A549 (cell line): ENCODE measurements at regions not wholly inside any gene's neighbourhood (a gene's known extent, or its start where the extent isn't known, plus 50 kb on each side); places are given as distances from the start of the nearest gene placed in this dataset.

Experiments
- ATAC-seq, 2 experiments: fragments of 200-7000 bp in 1 of 2; fragments of >200 bp in 1 of 2; cut with Nextera tagmentation in 1 of 2; cut with Tn5 transposase in 1 of 2; 3 replicates each; pipeline versions ENCODE4 v1.8.0 to v1.9.1; 2018 to 2020; ENCODE audit warnings: mild to moderate bottlenecking in 1 of 2, moderate library complexity in 1 of 2
- CTCF ChIA-PET: fragments of 300-600 bp; sonication (Branson Sonifier 250); formaldehyde crosslinking; extraction: SDS; loops from one replicate; lab custom pipeline; 2021; ENCODE audit warnings: antibody characterized with exemption, inconsistent platforms; lab: Yijun Ruan, JAX
- POLR2A ChIA-PET: fragments of 350-600 bp; formaldehyde crosslinking; extraction: SDS; loops from one replicate; lab custom pipeline; 2021; ENCODE audit warnings: antibody characterized with exemption, inconsistent platforms; lab: Yijun Ruan, JAX
- DNase-seq, 2 experiments: peaks; one replicate each; pipeline versions ENCODE4 v3.0.0 to v3.0.0-alpha.2; 2011 to 2016; ENCODE audit warnings: low read depth in 1 of 2, low spot score in 1 of 2
- FAIRE-seq: peaks from 2 replicates; lab custom pipeline; 2011; peaks lifted over from hg19 to GRCh38; lab: Jason Lieb, UNC
- H3K27ac ChIP-seq, 2 experiments: fragments of >200 bp; sonication (Bioruptor Twin); formaldehyde crosslinking; 3 replicates each; pipeline ENCODE4 v1.5.1; 2016 to 2017
- H3K4me1 ChIP-seq: fragments of >200 bp; sonication (Bioruptor Twin); formaldehyde crosslinking; 3 replicates; pipeline ENCODE4 v1.6.1; 2016
- H3K4me2 ChIP-seq: fragments of >200 bp; sonication (Bioruptor Twin); formaldehyde crosslinking; 3 replicates; pipeline ENCODE4 v1.6.1; 2016
- H3K4me3 ChIP-seq: fragments of >200 bp; sonication (Bioruptor Twin); formaldehyde crosslinking; 3 replicates; pipeline ENCODE4 v1.5.1; 2016
- H3K9me3 ChIP-seq: fragments of >200 bp; sonication (Bioruptor Twin); formaldehyde crosslinking; 3 replicates; pipeline ENCODE4 v1.6.1; 2016
- ATOH8 ChIP-seq: fragments of 250-450 bp; sonication (Bioruptor Pico); IDR thresholded peaks from 2 replicates; pipeline ENCODE4 v1.5.0; 2020; ENCODE audit warnings: low read depth, mild to moderate bottlenecking, moderate library complexity
- BHLHE40 ChIP-seq: IDR thresholded peaks from 2 replicates; pipeline ENCODE4 v1.6.1; 2012; ENCODE audit warnings: low read depth, low read length, inconsistent platforms
- CBX2 ChIP-seq: fragments of 200-600 bp; sonication (generic); IDR thresholded peaks from 2 replicates; pipeline ENCODE4 v1.6.1; 2016; ENCODE audit warnings: low read depth, mild to moderate bottlenecking, borderline replicate concordance
- CBX8 ChIP-seq: fragments of 200-600 bp; sonication (generic); IDR thresholded peaks from 2 replicates; pipeline ENCODE4 v1.6.1; 2016
- CEBPB ChIP-seq, 2 experiments: fragments of >200 bp in 1 of 2; sonication (Bioruptor Twin) in 1 of 2; formaldehyde crosslinking in 1 of 2; IDR thresholded peaks; 2 replicates each; pipeline ENCODE4 v1.6.1; 2012 to 2016
- EHF ChIP-seq: fragments of 250-450 bp; sonication (Bioruptor Pico); IDR thresholded peaks from 2 replicates; pipeline ENCODE4 v1.5.0; 2020; ENCODE audit warnings: mild to moderate bottlenecking
- EHMT2 ChIP-seq: fragments of 200-600 bp; sonication (generic); IDR thresholded peaks from 2 replicates; pipeline ENCODE4 v1.6.1; 2016; ENCODE audit warnings: antibody characterized with exemption, low read depth, mild to moderate bottlenecking, moderate library complexity
- FOSB ChIP-seq: fragments of 250-450 bp; sonication (Bioruptor Pico); IDR thresholded peaks from 2 replicates; pipeline ENCODE4 v1.5.0; 2020; ENCODE audit warnings: mild to moderate bottlenecking, moderate library complexity
- FOSL2 ChIP-seq, 2 experiments: fragments of 450-650 bp in 1 of 2; fragments of >200 bp in 1 of 2; sonication (Bioruptor Twin) in 1 of 2; formaldehyde crosslinking; IDR thresholded peaks; 2 replicates each; pipeline versions ENCODE4 v1.5.0 to v1.6.1; 2016 to 2020; ENCODE audit warnings: mild to moderate bottlenecking in 1 of 2, moderate library complexity in 1 of 2
- FOXS1 ChIP-seq: fragments of 250-450 bp; sonication (Bioruptor Pico); IDR thresholded peaks from 2 replicates; pipeline ENCODE4 v1.5.0; 2020; ENCODE audit warnings: mild to moderate bottlenecking, moderate library complexity
- HEYL ChIP-seq: fragments of 250-450 bp; sonication (Bioruptor Pico); IDR thresholded peaks from 2 replicates; pipeline ENCODE4 v1.8.0; 2021; ENCODE audit warnings: mild to moderate bottlenecking, moderate library complexity
- HOXB13 ChIP-seq: fragments of 250-450 bp; sonication (Bioruptor Pico); IDR thresholded peaks from 2 replicates; pipeline ENCODE4 v1.5.0; 2020; ENCODE audit warnings: low read depth, mild to moderate bottlenecking, moderate library complexity
- HOXB5 ChIP-seq: fragments of 250-450 bp; sonication (Bioruptor Pico); IDR thresholded peaks from 2 replicates; pipeline ENCODE4 v1.5.0; 2020; ENCODE audit warnings: mild to moderate bottlenecking, moderate library complexity
- JUN ChIP-seq, 2 experiments: fragments of >200 bp; sonication (Bioruptor Twin); formaldehyde crosslinking; IDR thresholded peaks; 2 replicates in 1 of 2; 3 replicates in 1 of 2; pipeline ENCODE4 v1.6.1; 2016 to 2017
- JUNB ChIP-seq: fragments of >200 bp; sonication (Bioruptor Twin); formaldehyde crosslinking; IDR thresholded peaks from 2 replicates; pipeline ENCODE4 v1.6.1; 2016
- KDM5A ChIP-seq: fragments of 200-600 bp; sonication (generic); IDR thresholded peaks from 2 replicates; pipeline ENCODE4 v1.6.1; 2016; ENCODE audit warnings: antibody characterized with exemption, mild to moderate bottlenecking
- MAFK ChIP-seq: fragments of 450-650 bp; IDR thresholded peaks from 2 replicates; pipeline ENCODE4 v1.6.1; 2014; ENCODE audit not compliant: partially characterized antibody
- MAZ ChIP-seq: fragments of 150-350 bp; IDR thresholded peaks from 2 replicates; pipeline ENCODE4 v1.6.1; 2014; ENCODE audit warnings: antibody characterized with exemption, low read depth, low read length, borderline replicate concordance
- NPAS2 ChIP-seq: fragments of 250-450 bp; sonication (Bioruptor Pico); IDR thresholded peaks from 2 replicates; pipeline ENCODE4 v1.8.0; 2022; ENCODE audit warnings: mild to moderate bottlenecking, moderate library complexity, borderline replicate concordance
- POLR2AphosphoS2 ChIP-seq: conservative IDR thresholded peaks from 2 replicates; pipeline ENCODE4 v1.6.1; 2012; ENCODE audit warnings: low read length, improper control_type of control experiment, inconsistent platforms
- RARB ChIP-seq: fragments of 250-450 bp; sonication (Bioruptor Pico); IDR thresholded peaks from 2 replicates; pipeline ENCODE4 v1.8.0; 2021; ENCODE audit warnings: mild to moderate bottlenecking, moderate library complexity
- RCOR1 ChIP-seq: fragments of 150-350 bp; IDR thresholded peaks from 2 replicates; pipeline ENCODE4 v1.6.1; 2014; ENCODE audit warnings: antibody characterized with exemption, low read length, low read depth
- RFX5 ChIP-seq: fragments of 450-650 bp; IDR thresholded peaks from 2 replicates; pipeline ENCODE4 v1.7.1; 2014; ENCODE audit warnings: antibody characterized with exemption, mild to moderate bottlenecking, moderate library complexity
- SREBF2 ChIP-seq: fragments of 450-650 bp; IDR thresholded peaks from 2 replicates; pipeline ENCODE4 v1.6.1; 2014; ENCODE audit warnings: mild to moderate bottlenecking, moderate library complexity
- TFCP2L1 ChIP-seq: fragments of 250-450 bp; sonication (Bioruptor Pico); IDR thresholded peaks from 2 replicates; pipeline ENCODE4 v1.5.0; 2021; ENCODE audit warnings: mild to moderate bottlenecking
- TP53 ChIP-seq: fragments of 250-450 bp; sonication (Bioruptor Pico); IDR thresholded peaks from 2 replicates; pipeline ENCODE4 v1.5.0; 2021; ENCODE audit warnings: mild to moderate bottlenecking, moderate library complexity
- ZNF302 ChIP-seq: fragments of 250-450 bp; sonication (Bioruptor Pico); IDR thresholded peaks from 2 replicates; pipeline ENCODE4 v1.9.0; 2021; ENCODE audit warnings: inconsistent platforms, mild to moderate bottlenecking, moderate library complexity
- WGBS: methylation state at CpG from one replicate; pipeline ENCODE4 v1.1.6; 2017; ENCODE audit errors: missing lambda C conversion rate; 5-methylcytosine and 5-hydroxymethylcytosine counted together
- TF ChIP-seq, protein P1 (sequence below): IDR thresholded peaks from 2 replicates; pipeline ENCODE4 v1.6.1; 2012

- H3K4me1 ChIP-seq: no peaks in the 10 kb centered on the region
- WGBS: 54% methylated on average over 4 of the region's 4 CpGs
- TF ChIP-seq FOSL2 (IDR thresholded peaks at IDR 0.05) (no peak), FOSL2 (CRISPR knock-in tag; IDR thresholded peaks at IDR 0.05) (no peak), HOXB5 (no peak), CEBPB (IDR thresholded peaks at IDR 0.05) (no peak), HOXB13 (no peak), HEYL (CRISPR knock-in tag) (no peak), EHMT2 (no peak), TP53 (CRISPR knock-in tag) (no peak), MAZ (no peak)
- TF ChIP-seq, protein P1, sequence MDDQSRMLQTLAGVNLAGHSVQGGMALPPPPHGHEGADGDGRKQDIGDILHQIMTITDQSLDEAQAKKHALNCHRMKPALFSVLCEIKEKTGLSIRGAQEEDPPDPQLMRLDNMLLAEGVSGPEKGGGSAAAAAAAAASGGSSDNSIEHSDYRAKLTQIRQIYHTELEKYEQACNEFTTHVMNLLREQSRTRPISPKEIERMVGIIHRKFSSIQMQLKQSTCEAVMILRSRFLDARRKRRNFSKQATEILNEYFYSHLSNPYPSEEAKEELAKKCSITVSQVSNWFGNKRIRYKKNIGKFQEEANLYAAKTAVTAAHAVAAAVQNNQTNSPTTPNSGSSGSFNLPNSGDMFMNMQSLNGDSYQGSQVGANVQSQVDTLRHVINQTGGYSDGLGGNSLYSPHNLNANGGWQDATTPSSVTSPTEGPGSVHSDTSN: no peak
- TF ChIP-seq, all 56 proteins: peak for 0
- no peak for DNase-seq
- Histone ChIP-seq H3K9me3 (no peaks in the 10 kb centered on the region), H3K4me2 (no peak overlapping the region), H3K27ac (no peak overlapping the region), H3K4me3 (no peak overlapping the region)
- ATAC-seq: no peak
- CTCF ChIA-PET: no interaction called here
- POLR2A ChIA-PET: no interaction called here
- no peak for FAIRE-seq
Measured at GRCh38 chr2:150715501-150715900, 228.0 kb upstream of the RND3 start.

GRCh38 chr2:150710916-150711315 is 223.4 kb upstream of the RND3 start:
- 51% methylated on average over 2 of the region's 2 CpGs for WGBS
- no peak for FAIRE-seq
- H3K4me1 ChIP-seq: no peaks in the 10 kb centered on the region
- TF ChIP-seq NPAS2 (CRISPR knock-in tag) (no peak), JUN (IDR thresholded peaks at IDR 0.05) (no peak), CEBPB (IDR thresholded peaks at IDR 0.05) (no peak), POLR2AphosphoS2 (no peak), RARB (CRISPR knock-in tag) (no peak), TP53 (CRISPR knock-in tag) (no peak), BHLHE40 (no peak), SREBF2 (no peak), CBX2 (no peak), KDM5A (no peak), JUNB (no peak), FOSL2 (IDR thresholded peaks at IDR 0.05) (no peak), FOSL2 (CRISPR knock-in tag; IDR thresholded peaks at IDR 0.05) (no peak)
- no peak overlapping the region for H3K4me3 ChIP-seq
- CTCF ChIA-PET: no interaction called here
- POLR2A ChIA-PET: no interaction called here
- H3K9me3 ChIP-seq: no peaks in the 10 kb centered on the region
- DNase-seq: no peak
- ATAC-seq: no peak
- no peak overlapping the region for H3K27ac ChIP-seq
- H3K4me2 ChIP-seq: no peak overlapping the region

GRCh38 chr2:150710041-150710440 is 222.6 kb upstream of the RND3 start:
- Histone ChIP-seq H3K4me3 (no peak overlapping the region), H3K4me1 (no peaks in the 10 kb centered on the region), H3K4me2 (no peak overlapping the region), H3K27ac (no peak overlapping the region)
- ATAC-seq: no peak
- 57% methylated on average over 3 of the region's 3 CpGs for WGBS
- no peak for FAIRE-seq
- DNase-seq: no peak
- CTCF ChIA-PET: no interaction called here
- POLR2A ChIA-PET: no interaction called here
- no peak for TF ChIP-seq CEBPB (IDR thresholded peaks at IDR 0.05)
- TF ChIP-seq MAFK: peak; percentile 78
- TF ChIP-seq, all 56 proteins: peak for 1
- H3K9me3 ChIP-seq: no peaks in the 10 kb centered on the region

- POLR2A ChIA-PET: no interaction called here
- no peaks in the 10 kb centered on the region for H3K4me1 ChIP-seq
Measured at GRCh38 chr2:150706561-150706960, 219.1 kb upstream of the RND3 start.

More at GRCh38 chr2:150706561-150706960, 219.1 kb upstream of the RND3 start:
- H3K4me3 ChIP-seq: no peak overlapping the region
- WGBS: 91% methylated on average over 2 of the region's 2 CpGs
- ATAC-seq (no peak), DNase-seq (no peak), FAIRE-seq (no peak)
- TF ChIP-seq TFCP2L1 (no peak), FOSB (CRISPR knock-in tag) (no peak), EHF (CRISPR knock-in tag) (no peak), FOXS1 (CRISPR knock-in tag) (no peak), ZNF302 (CRISPR knock-in tag) (no peak), SREBF2 (no peak), HOXB5 (no peak), CBX8 (no peak), RARB (CRISPR knock-in tag) (no peak), RFX5 (no peak), JUNB (no peak), RCOR1 (no peak), ATOH8 (CRISPR knock-in tag) (no peak)
- TF ChIP-seq, all 56 proteins: peak for 0
- no peaks in the 10 kb centered on the region for H3K9me3 ChIP-seq
- CTCF ChIA-PET: interaction anchor here (0.8 kb wide), 1 partner anchor 12 kb away, joined by 3 read pairs; no protein-coding TSS in a partner anchor
- no peak overlapping the region for H3K27ac ChIP-seq
- no peak overlapping the region for H3K4me2 ChIP-seq
